Esophagus (tissue), 2 donors: ENCODE measurements at regions not wholly inside any gene's neighbourhood (a gene's known extent, or its start where the extent isn't known, plus 50 kb on each side); places are given as distances from the start of the nearest gene placed in this dataset.

Experiments
- H3K27ac ChIP-seq, 2 donors: one replicate each; pipeline ENCODE4 v1.5.1; 2013; ENCODE audit warnings: low read depth in 2 of 2, mild to moderate bottlenecking in 2 of 2, inconsistent platforms in 1 of 2, low read length in 1 of 2, moderate library complexity in 1 of 2
- H3K27me3 ChIP-seq, 2 donors: one replicate each; pipeline ENCODE4 v1.6.1; 2013; ENCODE audit warnings: low read length in 2 of 2, control low read depth in 1 of 2, mild to moderate bottlenecking in 1 of 2; ENCODE audit not compliant: insufficient read depth in 2 of 2, control insufficient read depth in 1 of 2
- H3K36me3 ChIP-seq, 2 donors: one replicate each; pipeline ENCODE4 v1.6.1; 2013; ENCODE audit warnings: low read length in 1 of 2; ENCODE audit not compliant: control insufficient read depth in 2 of 2, insufficient read depth in 2 of 2
- H3K4me1 ChIP-seq, 2 donors: one replicate each; pipeline ENCODE4 v1.6.1; 2013; ENCODE audit warnings: low read length in 1 of 2; ENCODE audit not compliant: control insufficient read depth in 2 of 2, insufficient read depth in 2 of 2
- H3K4me3 ChIP-seq, 2 donors: one replicate each; pipeline ENCODE4 v1.5.1; 2013; ENCODE audit warnings: low read length in 2 of 2, mild to moderate bottlenecking in 2 of 2, low read depth in 1 of 2, moderate library complexity in 1 of 2
- H3K9me3 ChIP-seq, 2 donors: one replicate each; pipeline ENCODE4 v1.6.1; 2013; ENCODE audit warnings: mild to moderate bottlenecking in 2 of 2, low read depth in 1 of 2, low read length in 1 of 2, moderate library complexity in 1 of 2; ENCODE audit not compliant: control insufficient read depth in 2 of 2, insufficient read depth in 1 of 2
- WGBS, 2 donors: extraction: QIAGEN DNeasy Blood & Tissue Kit; methylation state at CpG; one replicate each; pipeline ENCODE4 v1.1.7; 2013; 5-methylcytosine and 5-hydroxymethylcytosine counted together
- donor health status: healthy with polysubstance abuse.
- donor health status: Bipolar disorder and iron deficiency.

DNA sequence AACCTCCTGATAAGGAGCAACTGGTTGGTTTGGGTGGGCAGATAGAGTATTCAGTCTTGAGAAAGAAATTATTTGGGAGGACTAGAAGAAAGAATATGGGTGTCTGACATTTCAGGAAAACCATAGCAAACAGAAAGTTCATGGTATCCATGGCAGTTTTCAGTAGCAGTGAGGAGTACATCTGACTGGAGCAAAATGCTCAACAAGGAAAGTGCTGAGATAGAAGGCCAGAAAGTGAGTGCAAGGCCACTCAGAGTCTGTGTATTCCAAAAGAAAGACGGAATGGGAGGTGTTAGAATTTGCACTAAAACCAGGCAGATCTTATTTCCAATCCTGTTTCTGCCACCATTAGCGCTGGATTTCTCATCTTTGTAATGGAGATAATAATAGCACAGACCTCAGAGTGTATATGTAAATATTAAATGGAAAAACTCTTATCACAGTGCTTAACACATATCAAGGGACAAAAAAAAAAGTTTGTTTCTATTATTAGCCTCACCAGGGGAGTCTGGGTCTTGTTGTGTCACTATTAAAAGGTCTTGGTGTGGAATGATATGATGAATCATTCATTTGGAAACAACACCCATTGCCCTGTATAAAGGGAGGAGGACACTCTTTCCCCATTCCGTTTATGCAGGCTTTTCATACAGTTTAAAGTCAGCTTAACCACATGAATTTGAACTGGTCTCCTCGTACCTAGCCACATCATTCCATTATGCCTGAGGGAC lies 349.8 kb downstream of the IPO8 start:
- 72 to 79% methylated on average over 4 of the region's 4 CpGs for WGBS, 2 donors
- no peaks in the 10 kb centered on the region for H3K27me3 ChIP-seq
- no peak overlapping the region for H3K4me3 ChIP-seq
- H3K4me1 ChIP-seq, result no peaks in the 10 kb centered on the region
- no peaks in the 10 kb centered on the region for H3K36me3 ChIP-seq
- H3K27ac ChIP-seq, result no peak overlapping the region
- no peaks in the 10 kb centered on the region for H3K9me3 ChIP-seq

GRCh38 chr12:30330565-30330964 lies 365.1 kb downstream of the IPO8 start:
- no peak overlapping the region for H3K4me3 ChIP-seq
- no peaks in the 10 kb centered on the region for H3K27me3 ChIP-seq
- H3K27ac ChIP-seq, result no peak overlapping the region
- H3K36me3 ChIP-seq, result no peaks in the 10 kb centered on the region
- peaks cover 2 to 3% of the 10 kb centered on the region in 2 donors for H3K9me3 ChIP-seq
- H3K4me1 ChIP-seq, result peaks cover 0 to 3% of the 10 kb centered on the region in 2 donors

DNA sequence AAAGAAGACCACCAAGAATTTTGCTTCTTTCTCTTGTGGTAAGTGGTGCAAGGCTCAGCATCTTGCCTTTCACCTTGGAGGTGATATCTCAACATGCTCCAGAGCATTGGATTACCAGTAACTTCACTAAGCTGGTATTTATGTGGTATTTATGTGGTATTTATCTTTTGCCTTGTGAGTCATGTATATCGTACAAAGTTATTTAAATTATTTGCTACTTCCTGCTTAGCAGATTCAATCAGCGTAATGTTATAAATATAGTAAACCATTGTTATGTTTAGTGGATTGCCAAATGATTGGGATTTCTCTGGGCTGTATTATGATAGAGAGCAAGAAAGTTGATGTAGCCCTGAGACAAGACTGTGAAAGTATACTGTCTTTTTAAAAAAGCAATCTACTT lies 366.4 kb downstream of the IPO8 start:
- no peak overlapping the region for H3K4me3 ChIP-seq
- H3K27me3 ChIP-seq, result no peaks in the 10 kb centered on the region
- H3K4me1 ChIP-seq, result peaks cover 0 to 3% of the 10 kb centered on the region in 2 donors
- H3K27ac ChIP-seq, result no peak overlapping the region
- peaks cover 2 to 3% of the 10 kb centered on the region in 2 donors for H3K9me3 ChIP-seq
- no peaks in the 10 kb centered on the region for H3K36me3 ChIP-seq
- WGBS, 2 donors, result 67 to 83% methylated on average over 2 of the region's 2 CpGs

DNA sequence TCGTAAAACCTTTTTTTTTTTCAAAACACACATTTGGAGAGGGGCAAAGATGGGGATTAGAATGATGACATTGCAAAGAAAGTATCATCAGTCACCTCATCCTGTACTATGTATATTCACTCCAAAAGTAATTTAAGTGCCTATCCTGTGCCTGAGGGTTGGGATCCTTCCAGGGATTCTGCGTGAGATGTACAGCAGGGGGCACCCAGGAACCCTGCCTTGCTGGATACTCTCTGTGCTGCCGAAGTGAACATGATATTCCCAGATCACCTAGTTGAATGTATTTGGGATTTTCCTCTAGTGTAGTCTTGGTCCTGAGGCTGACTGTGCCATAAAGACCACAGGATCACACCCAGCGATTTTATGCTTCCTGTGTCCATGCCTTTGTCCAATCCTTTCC lies 372.7 kb downstream of the IPO8 start:
- Histone ChIP-seq H3K9me3 (peaks cover 2 to 4% of the 10 kb centered on the region in 2 donors), H3K27ac (no peak overlapping the region), H3K4me1 (peaks cover 0 to under 1% of the 10 kb centered on the region in 2 donors), H3K4me3 (no peak overlapping the region), H3K27me3 (no peaks in the 10 kb centered on the region), H3K36me3 (no peaks in the 10 kb centered on the region)
- 61 to 67% methylated on average over 4 of the region's 4 CpGs for WGBS, 2 donors

- Histone ChIP-seq H3K27me3 (no peaks in the 10 kb centered on the region), H3K4me3 (no peak overlapping the region), H3K4me1 (no peaks in the 10 kb centered on the region), H3K9me3 (peaks cover 2% of the 10 kb centered on the region in 2 donors), H3K36me3 (no peaks in the 10 kb centered on the region), H3K27ac (no peak overlapping the region)
- WGBS, 2 donors, result 95 to 97% methylated on average over 13 of the region's 13 CpGs
Measured at GRCh38 chr12:30320561-30320960, 375.1 kb downstream of the IPO8 start.

GRCh38 chr12:30314506-30315100 lies 381.1 kb downstream of the IPO8 start:
- Histone ChIP-seq H3K9me3 (peaks cover 0 to 4% of the 10 kb centered on the region in 2 donors), H3K27ac (no peak overlapping the region), H3K4me1 (no peaks in the 10 kb centered on the region), H3K27me3 (no peaks in the 10 kb centered on the region), H3K4me3 (no peak overlapping the region), H3K36me3 (no peaks in the 10 kb centered on the region)
- WGBS, 2 donors, result 41 to 52% methylated on average over 5 of the region's 5 CpGs

GRCh38 chr12:30308010-30308717 lies 387.5 kb downstream of the IPO8 start:
- WGBS, 2 donors, result 48 to 52% methylated on average over 4 of the region's 4 CpGs
- Histone ChIP-seq H3K9me3 (peaks cover 0 to 4% of the 10 kb centered on the region in 2 donors), H3K27ac (no peak overlapping the region), H3K4me3 (no peak overlapping the region), H3K36me3 (no peaks in the 10 kb centered on the region), H3K27me3 (no peaks in the 10 kb centered on the region), H3K4me1 (no peaks in the 10 kb centered on the region)

GRCh38 chr12:30304528-30304927 lies 391.1 kb downstream of the IPO8 start:
- Histone ChIP-seq H3K36me3 (no peaks in the 10 kb centered on the region), H3K4me1 (no peaks in the 10 kb centered on the region), H3K9me3 (peaks cover 0 to 3% of the 10 kb centered on the region in 2 donors), H3K27me3 (no peaks in the 10 kb centered on the region), H3K27ac (no peak overlapping the region), H3K4me3 (no peak overlapping the region)

GRCh38 chr12:30301291-30301690 lies 394.4 kb downstream of the IPO8 start:
- Histone ChIP-seq H3K36me3 (no peaks in the 10 kb centered on the region), H3K27ac (no peak overlapping the region)
- WGBS, 2 donors, result 87 to 96% methylated on average over 2 of the region's 2 CpGs

More at GRCh38 chr12:30301291-30301690, 394.4 kb downstream of the IPO8 start:
- no peaks in the 10 kb centered on the region for H3K27me3 ChIP-seq
- no peak overlapping the region for H3K4me3 ChIP-seq
- H3K4me1 ChIP-seq, result no peaks in the 10 kb centered on the region
- peaks cover 0 to 3% of the 10 kb centered on the region in 2 donors for H3K9me3 ChIP-seq
